ENCODE measurements at regions not wholly inside any gene's neighbourhood (a gene's known extent, or its start where the extent isn't known, plus 50 kb on each side); places are given as distances from the start of the nearest gene placed in this dataset.

DNA sequence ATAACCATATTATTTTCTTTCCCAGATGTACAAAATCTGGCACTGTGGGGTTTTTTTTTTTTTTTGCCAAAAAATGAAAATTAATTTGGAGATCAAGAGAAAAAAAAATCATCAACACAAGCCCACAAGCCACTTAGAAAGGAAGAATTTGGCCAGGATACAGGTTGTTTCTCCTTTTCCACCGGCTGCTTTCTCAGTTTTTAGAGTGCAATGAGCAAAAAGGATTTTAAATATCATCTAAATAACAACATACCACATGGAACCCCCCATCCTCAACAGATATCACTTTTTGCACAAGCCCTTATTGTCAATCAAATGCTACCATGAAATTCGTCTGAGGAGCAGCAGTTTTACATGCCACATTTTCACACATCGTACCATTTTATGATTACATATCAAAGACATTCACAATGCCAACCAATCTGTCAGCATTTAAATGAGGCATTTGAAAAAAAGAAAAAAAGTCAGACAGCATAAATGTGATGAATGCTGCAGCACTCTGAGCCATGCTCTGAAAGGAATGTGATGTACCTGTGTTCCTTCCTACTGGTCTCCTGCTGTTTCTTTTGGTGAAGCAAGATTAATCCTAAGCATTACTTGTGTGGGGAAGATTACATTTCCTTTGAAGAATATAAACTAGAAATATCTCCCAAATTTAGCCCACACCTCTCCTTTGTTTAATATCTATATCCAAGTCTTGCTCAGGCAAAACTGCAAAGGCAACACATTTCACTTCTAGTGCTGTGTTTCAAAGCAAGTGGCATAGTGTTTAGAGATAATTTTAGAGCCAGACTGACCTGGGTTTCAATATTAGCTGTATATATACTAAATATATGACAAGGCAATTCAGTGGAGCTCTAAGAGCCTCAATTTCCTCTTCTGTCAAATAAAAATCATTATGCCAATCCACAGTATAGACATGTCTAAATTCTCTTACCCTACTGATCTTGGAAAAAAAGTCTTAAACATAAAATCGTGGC, 391.3 kb downstream of the CMPK2 start:
- TF ChIP-seq, protein P1, sequence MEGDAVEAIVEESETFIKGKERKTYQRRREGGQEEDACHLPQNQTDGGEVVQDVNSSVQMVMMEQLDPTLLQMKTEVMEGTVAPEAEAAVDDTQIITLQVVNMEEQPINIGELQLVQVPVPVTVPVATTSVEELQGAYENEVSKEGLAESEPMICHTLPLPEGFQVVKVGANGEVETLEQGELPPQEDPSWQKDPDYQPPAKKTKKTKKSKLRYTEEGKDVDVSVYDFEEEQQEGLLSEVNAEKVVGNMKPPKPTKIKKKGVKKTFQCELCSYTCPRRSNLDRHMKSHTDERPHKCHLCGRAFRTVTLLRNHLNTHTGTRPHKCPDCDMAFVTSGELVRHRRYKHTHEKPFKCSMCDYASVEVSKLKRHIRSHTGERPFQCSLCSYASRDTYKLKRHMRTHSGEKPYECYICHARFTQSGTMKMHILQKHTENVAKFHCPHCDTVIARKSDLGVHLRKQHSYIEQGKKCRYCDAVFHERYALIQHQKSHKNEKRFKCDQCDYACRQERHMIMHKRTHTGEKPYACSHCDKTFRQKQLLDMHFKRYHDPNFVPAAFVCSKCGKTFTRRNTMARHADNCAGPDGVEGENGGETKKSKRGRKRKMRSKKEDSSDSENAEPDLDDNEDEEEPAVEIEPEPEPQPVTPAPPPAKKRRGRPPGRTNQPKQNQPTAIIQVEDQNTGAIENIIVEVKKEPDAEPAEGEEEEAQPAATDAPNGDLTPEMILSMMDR (IDR thresholded peaks at IDR 0.05; ENCODE audit: low read depth, low read length), result no peak
- H3K4me3 ChIP-seq (replicated peaks in 1 of 2; ENCODE audit: low read depth in 2 of 2, low read length in 2 of 2), result no peak overlapping the region
- no peak for DNase-seq (ENCODE audit: low read depth in 2 of 2)

DNA sequence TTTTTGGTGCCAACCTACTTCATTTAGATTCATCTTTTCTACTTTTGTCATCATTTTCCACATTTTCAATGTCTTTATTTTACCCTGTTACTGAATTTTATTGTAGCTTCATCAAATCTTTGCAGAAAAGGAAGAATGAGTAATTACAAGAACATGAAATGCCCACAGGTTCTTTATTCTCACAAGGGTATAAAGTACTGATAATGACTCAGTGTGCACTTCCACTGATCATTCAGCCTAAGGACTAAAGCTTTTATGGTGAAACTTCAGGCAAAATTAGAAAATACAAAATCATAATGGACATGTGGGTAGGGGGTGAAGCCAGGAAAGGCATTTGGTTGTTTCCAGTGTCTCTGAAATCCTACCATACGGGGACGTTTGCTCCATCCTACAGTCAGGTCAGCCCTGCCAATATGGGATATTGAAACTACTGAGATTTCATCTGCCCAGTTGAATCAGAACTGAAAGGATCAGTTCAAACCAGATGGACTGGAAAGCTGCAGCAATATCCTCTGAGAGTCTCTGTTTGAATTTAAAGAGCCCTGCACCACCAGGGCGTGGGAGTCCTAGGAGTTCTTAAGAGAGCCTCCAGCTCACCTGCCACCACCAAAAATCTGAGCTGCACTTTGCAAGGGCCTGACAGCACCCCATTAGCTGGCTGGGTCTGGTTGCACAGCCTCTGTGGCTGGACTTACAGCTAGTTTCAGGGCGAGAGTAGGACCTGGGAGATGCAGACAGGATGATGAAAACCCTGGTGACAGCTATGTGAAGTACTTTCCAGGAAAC, 390.4 kb downstream of the CMPK2 start:
- no peak for DNase-seq (ENCODE audit: low read depth in 2 of 2)
- TF ChIP-seq, protein P1 (IDR thresholded peaks at IDR 0.05; ENCODE audit: low read depth, low read length), result no peak
- no peak overlapping the region for H3K4me3 ChIP-seq (replicated peaks in 1 of 2; ENCODE audit: low read depth in 2 of 2, low read length in 2 of 2)

DNA sequence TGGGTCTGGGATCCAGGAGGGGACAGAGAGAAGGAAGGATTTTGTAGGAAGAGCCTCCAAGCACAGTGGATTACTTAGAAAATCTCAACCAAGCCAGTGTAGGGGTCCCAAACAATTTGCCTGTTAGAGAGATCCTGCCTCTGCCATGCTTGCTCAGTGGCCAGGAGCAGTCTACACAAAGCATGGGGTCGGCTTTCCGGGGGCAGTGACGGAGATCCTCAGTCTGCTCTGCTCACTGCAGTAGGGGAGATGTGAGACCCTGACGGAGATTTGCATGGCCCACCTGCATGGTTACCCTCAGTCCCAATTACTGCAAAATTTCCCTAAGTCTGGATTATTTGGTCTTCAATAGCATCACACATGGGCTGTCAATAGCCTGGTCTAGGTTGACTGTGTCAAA, 385.2 kb downstream of the CMPK2 start:
- DNase-seq (ENCODE audit: low read depth in 2 of 2), result no peak
- no peak overlapping the region for H3K4me3 ChIP-seq (replicated peaks in 1 of 2; ENCODE audit: low read depth in 2 of 2, low read length in 2 of 2)
- TF ChIP-seq, protein P1 (IDR thresholded peaks at IDR 0.05; ENCODE audit: low read depth, low read length), result no peak

DNA sequence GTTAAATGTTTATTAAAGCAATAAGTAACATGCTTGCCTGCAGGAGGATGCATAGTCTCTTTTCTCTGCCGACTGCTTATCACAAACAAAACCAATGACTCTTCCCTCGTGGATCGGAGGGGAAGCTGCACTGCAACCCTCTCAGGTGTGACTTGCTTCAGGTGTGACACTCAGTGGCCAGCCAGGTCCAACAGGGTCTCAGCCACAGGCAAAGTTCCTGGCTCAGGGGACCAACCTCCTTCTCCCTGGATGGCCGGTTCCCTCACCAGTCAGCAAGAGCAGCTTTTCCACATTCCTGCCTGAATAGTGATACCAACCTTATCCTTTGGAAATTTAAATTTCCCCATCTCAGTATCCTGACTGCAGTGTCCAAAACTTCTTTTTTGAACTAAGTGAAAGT, 383.5 kb downstream of the CMPK2 start:
- no peak overlapping the region for H3K4me3 ChIP-seq (replicated peaks in 1 of 2; ENCODE audit: low read depth in 2 of 2, low read length in 2 of 2)
- TF ChIP-seq, protein P1 (IDR thresholded peaks at IDR 0.05; ENCODE audit: low read depth, low read length), result no peak
- no peak for DNase-seq (ENCODE audit: low read depth in 2 of 2)

DNA sequence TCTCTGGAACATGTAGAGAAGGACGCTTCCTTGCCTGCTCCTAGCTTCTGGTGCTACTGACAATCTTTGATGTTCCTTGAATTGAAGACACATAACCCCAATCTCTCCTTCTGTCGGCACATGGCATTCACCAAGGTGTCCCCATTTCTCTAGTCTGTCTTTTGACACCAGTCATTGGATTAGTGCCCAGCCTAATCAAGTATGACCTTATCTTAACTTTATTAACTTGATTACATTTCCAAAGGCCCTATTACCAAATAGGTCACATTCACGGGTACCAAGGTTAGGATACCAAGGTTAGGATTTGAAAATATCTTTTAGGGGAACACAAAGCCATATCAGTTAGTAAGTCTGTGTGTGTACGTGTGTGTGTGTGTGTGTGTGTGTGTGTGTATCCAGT, 377.9 kb downstream of the CMPK2 start:
- TF ChIP-seq, protein P1 (IDR thresholded peaks at IDR 0.05; ENCODE audit: low read depth, low read length), result no peak

DNA sequence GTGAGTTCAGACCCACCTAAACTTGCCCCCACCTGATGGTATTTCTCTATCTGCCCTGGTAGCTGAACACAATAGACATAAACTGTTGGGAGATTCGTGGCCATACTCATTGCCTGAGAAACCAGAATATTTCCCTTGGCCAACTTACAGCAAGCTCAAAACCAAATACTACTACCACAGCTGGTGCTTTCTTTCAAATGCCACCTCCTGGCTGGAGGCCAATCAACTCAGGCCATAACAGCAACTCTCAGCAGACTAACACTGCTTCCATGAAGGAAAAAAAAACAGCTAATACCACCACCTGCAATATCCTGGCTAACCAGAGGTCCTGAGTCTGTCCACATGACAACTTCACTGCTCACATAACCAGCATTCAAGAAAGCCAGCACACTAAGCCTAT, 373.1 kb downstream of the CMPK2 start:
- H3K4me3 ChIP-seq (replicated peaks in 1 of 2; ENCODE audit: low read depth in 2 of 2, low read length in 2 of 2), result no peak overlapping the region
- TF ChIP-seq, protein P1 (IDR thresholded peaks at IDR 0.05; ENCODE audit: low read depth, low read length), result no peak
- no peak for DNase-seq (ENCODE audit: low read depth in 2 of 2)

More for the DNA sequence above, 377.9 kb downstream of the CMPK2 start:
- DNase-seq (ENCODE audit: low read depth in 2 of 2), result no peak
- no peak overlapping the region for H3K4me3 ChIP-seq (replicated peaks in 1 of 2; ENCODE audit: low read depth in 2 of 2, low read length in 2 of 2)

All from cardiac fibroblast (primary cell).